HepG2 (cell line): ENCODE measurements at regions not wholly inside any gene's neighbourhood (a gene's known extent, or its start where the extent isn't known, plus 50 kb on each side); places are given as distances from the start of the nearest gene placed in this dataset.

Experiments used
- ATAC-seq: fragments of 200-7000 bp; cut with Tn5 transposase; 3 replicates; pipeline ENCODE4 v1.9.1; 2020; ENCODE audit warnings: mild to moderate bottlenecking, moderate library complexity
- BruUV-seq: library from RNA; stranded (reverse); fragments of 400-500 nt; replicated peaks from 2 replicates; lab custom pipeline; 2021; lab: Mats Ljungman, UMichigan
- CTCF ChIA-PET: fragments of 300-600 bp; formaldehyde crosslinking; extraction: SDS; loops from one replicate; lab custom pipeline; 2021; ENCODE audit warnings: low total read pairs, inconsistent platforms, low intra/inter-chr PET ratio; lab: Yijun Ruan, JAX
- POLR2A ChIA-PET: fragments of 350-600 bp; sonication (Branson Sonifier 250); formaldehyde crosslinking; loops from one replicate; lab custom pipeline; 2020; ENCODE audit warnings: antibody characterized with exemption, inconsistent platforms; lab: Yijun Ruan, JAX
- DNase-seq: peaks from one replicate; pipeline ENCODE4 v3.0.0-alpha.2; 2015; ENCODE audit warnings: low spot score
- FAIRE-seq: peaks from 3 replicates; lab custom pipeline; 2011; peaks lifted over from hg19 to GRCh38; lab: Jason Lieb, UNC
- H2AFZ ChIP-seq: one replicate; pipeline ENCODE4 v1.6.1; 2011; ENCODE audit warnings: low read length, inconsistent platforms
- H3K27ac ChIP-seq: fragments of 300-600 bp; 3 replicates; pipeline ENCODE4 v1.8.0; 2011; ENCODE audit warnings: mixed run types, mild to moderate bottlenecking, mixed read lengths, low read length, inconsistent platforms; ENCODE audit not compliant: insufficient read depth; ENCODE audit errors: extremely low read length
- H3K27me3 ChIP-seq, 2 experiments: fragments of 200-600 bp in 1 of 2; 2 replicates in 1 of 2; 3 replicates in 1 of 2; pipeline versions ENCODE4 v1.6.0 to v1.8.0; 2011; ENCODE audit warnings: low read length in 2 of 2, mild to moderate bottlenecking in 2 of 2, moderate library complexity in 2 of 2, inconsistent platforms in 1 of 2; ENCODE audit not compliant: insufficient read depth in 2 of 2, control insufficient read depth in 1 of 2
- H3K36me3 ChIP-seq, 2 experiments: fragments of 200-600 bp in 1 of 2; replicated peaks in 1 of 2; 2 replicates in 1 of 2; 3 replicates in 1 of 2; pipeline versions ENCODE4 v1.5.1 to v1.8.0; 2011; ENCODE audit warnings: low read length in 2 of 2, inconsistent platforms in 1 of 2; ENCODE audit not compliant: insufficient read depth in 2 of 2, control insufficient read depth in 1 of 2
- H3K4me1 ChIP-seq: 2 replicates; pipeline ENCODE4 v1.5.1; 2012; ENCODE audit warnings: low read length, inconsistent platforms; ENCODE audit not compliant: insufficient read depth
- H3K4me2 ChIP-seq: 2 replicates; pipeline ENCODE4 v1.6.0; 2011; ENCODE audit warnings: low read depth, low read length, inconsistent platforms
- H3K4me3 ChIP-seq, 3 experiments: fragments of 200-600 bp in 1 of 3; sonication (generic), shearing (Covaris generic) in 1 of 3; replicated peaks in 1 of 3; 2 replicates each; pipeline ENCODE4 v1.5.1; 2011 to 2016; ENCODE audit warnings: low read length in 3 of 3, inconsistent platforms in 2 of 3, low read depth in 2 of 3, mild to moderate bottlenecking in 2 of 3, control low read depth in 1 of 3, mixed read lengths in 1 of 3; ENCODE audit not compliant: insufficient read depth in 1 of 3
- H3K79me2 ChIP-seq: one replicate; pipeline ENCODE4 v1.6.1; 2011; ENCODE audit warnings: low read length, inconsistent platforms; ENCODE audit not compliant: insufficient read depth
- H3K9ac ChIP-seq: 2 replicates; pipeline ENCODE4 v1.6.0; 2011; ENCODE audit warnings: mild to moderate bottlenecking, low read depth, low read length, inconsistent platforms; ENCODE audit not compliant: insufficient read depth
- H3K9me3 ChIP-seq: 2 replicates; pipeline ENCODE4 v1.5.1; 2012; ENCODE audit warnings: mild to moderate bottlenecking, low read length
- H4K20me1 ChIP-seq: 2 replicates; pipeline ENCODE4 v1.6.0; 2011; ENCODE audit warnings: inconsistent platforms, mild to moderate bottlenecking, low read length, moderate library complexity; ENCODE audit not compliant: insufficient read depth
- GZF1 ChIP-seq: sonication (generic); formaldehyde crosslinking; IDR thresholded peaks from 2 replicates; pipeline ENCODE4 v1.5.1; 2020; ENCODE audit warnings: mild to moderate bottlenecking, missing genetic modification reagents
- HOMEZ ChIP-seq: IDR thresholded peaks from 2 replicates; pipeline ENCODE4 v1.6.1; 2016; ENCODE audit warnings: low read depth
- IRF1 ChIP-seq: sonication (generic); formaldehyde crosslinking; IDR thresholded peaks from 2 replicates; pipeline ENCODE4 v1.4.0; 2020; ENCODE audit warnings: low read depth, mild to moderate bottlenecking, missing genetic modification reagents
- MTA1 ChIP-seq: sonication (generic); formaldehyde crosslinking; IDR thresholded peaks from 2 replicates; pipeline ENCODE4 v1.4.0; 2020; ENCODE audit warnings: missing genetic modification reagents, mild to moderate bottlenecking, borderline replicate concordance
- NR2C2 ChIP-seq: sonication (generic); formaldehyde crosslinking; IDR thresholded peaks from 2 replicates; pipeline ENCODE4 v1.4.0; 2020; ENCODE audit warnings: missing genetic modification reagents, mild to moderate bottlenecking, moderate library complexity, borderline replicate concordance
- SAP130 ChIP-seq: IDR thresholded peaks from 2 replicates; pipeline ENCODE4 v1.6.1; 2016; ENCODE audit warnings: low read depth
- SMARCE1 ChIP-seq: fragments of 450-650 bp; IDR thresholded peaks from 2 replicates; pipeline ENCODE4 v1.6.1; 2017; ENCODE audit warnings: borderline replicate concordance
- SRF ChIP-seq: IDR thresholded peaks from 2 replicates; pipeline ENCODE4 v1.6.1; 2011; ENCODE audit warnings: mild to moderate bottlenecking, low read depth, low read length, moderate library complexity
- THYN1 ChIP-seq: sonication (generic); formaldehyde crosslinking; IDR thresholded peaks from 2 replicates; pipeline ENCODE4 v1.8.1; 2023; ENCODE audit warnings: low read depth, mild to moderate bottlenecking, moderate library complexity, missing genetic modification reagents, borderline replicate concordance
- ZFP41 ChIP-seq: sonication (generic); formaldehyde crosslinking; IDR thresholded peaks from 2 replicates; pipeline ENCODE4 v1.4.0; 2020; ENCODE audit warnings: mild to moderate bottlenecking, missing genetic modification reagents, borderline replicate concordance
- ZNF274 ChIP-seq: sonication (generic); formaldehyde crosslinking; IDR thresholded peaks from 2 replicates; pipeline ENCODE4 v1.5.1; 2020; ENCODE audit warnings: mild to moderate bottlenecking, missing genetic modification reagents
- ZNF33A ChIP-seq: sonication (generic); formaldehyde crosslinking; IDR thresholded peaks from 2 replicates; pipeline ENCODE4 v1.5.1; 2020; ENCODE audit warnings: missing genetic modification reagents, mild to moderate bottlenecking, moderate library complexity, borderline replicate concordance
- ZNF446 ChIP-seq: sonication (generic); formaldehyde crosslinking; IDR thresholded peaks from 2 replicates; pipeline ENCODE4 v1.5.0; 2020; ENCODE audit warnings: mild to moderate bottlenecking, missing genetic modification reagents
- ZNF543 ChIP-seq: sonication (generic); formaldehyde crosslinking; IDR thresholded peaks from 2 replicates; pipeline ENCODE4 v1.4.0; 2020; ENCODE audit warnings: mild to moderate bottlenecking, missing genetic modification reagents
- WGBS: methylation state at CpG from one replicate; pipeline ENCODE4 v1.1.6; 2017; ENCODE audit warnings: low lambda C conversion rate; 5-methylcytosine and 5-hydroxymethylcytosine counted together
- in situ Hi-C: cut with HindIII; loops from 2 replicates; pipeline ENCODE4 v1.10.0; 2017; ENCODE audit warnings: low pct_unique_long_range_greater_than_20kb; ENCODE audit not compliant: extremely low pct_ligation_motif_present
- intact Hi-C: fragments of 100-400 bp; cut with micrococcal nuclease; formaldehyde crosslinking; loops from one replicate; pipeline ENCODE4 v1.10.0; 2022; ENCODE audit not compliant: unreplicated experiment

- ATAC-seq, result no peak
- DNase-seq, result no peak
- Histone ChIP-seq H3K27ac (no peak overlapping the region), H3K4me1 (no peaks in the 10 kb centered on the region), H3K79me2 (no peaks in the 10 kb centered on the region), H3K27me3 (peaks cover 1 to 10% of the 10 kb centered on the region in 2 experiments; a peak in 3 of 5 replicates), H3K4me2 (no peak overlapping the region), H3K4me3 (no peak overlapping the region), H3K36me3 (no peaks in the 10 kb centered on the region), H2AFZ (no peak overlapping the region), H4K20me1 (no peaks in the 10 kb centered on the region), H3K9ac (no peak overlapping the region), H3K9me3 (no peaks in the 10 kb centered on the region)
- CTCF ChIA-PET, result no interaction called here
- intact Hi-C loops, result no loop called here
- 0% methylated on average over 1 of the region's 4 CpGs for WGBS
- no TSS peak for BruUV-seq
- in situ Hi-C loops, result no loop called here
- FAIRE-seq, result no peak
- POLR2A ChIA-PET, result no interaction called here
- TF ChIP-seq NR2C2 (no peak), IRF1 (CRISPR knock-in tag) (no peak), ZFP41 (CRISPR knock-in tag) (no peak), GZF1 (no peak), THYN1 (CRISPR knock-in tag) (no peak), ZNF33A (CRISPR knock-in tag) (no peak), SRF (no peak), SMARCE1 (no peak), MTA1 (CRISPR knock-in tag) (no peak), ZNF543 (CRISPR knock-in tag) (no peak), ZNF446 (CRISPR knock-in tag) (no peak), HOMEZ (CRISPR knock-in tag) (no peak), ZNF274 (CRISPR knock-in tag) (no peak), SAP130 (CRISPR knock-in tag) (no peak)
- TF ChIP-seq, all 625 proteins: peak for 0
Observed at GRCh38 chr5:34562791-34563190, 93.3 kb upstream of the RAI14 start.
